Peyer's patch (tissue), 4 donors: ENCODE measurements at regions not wholly inside any gene's neighbourhood (a gene's known extent, or its start where the extent isn't known, plus 50 kb on each side); places are given as distances from the start of the nearest gene placed in this dataset.

ENCODE experiments used
- CTCF ChIP-seq, 6 experiments: fragments of 450-650 bp in 4 of 6; fragments of 200-600 bp in 2 of 6; sonication (generic) in 1 of 6; IDR thresholded peaks; one replicate each; pipeline ENCODE4 v1.5.1; 2017 to 2019; ENCODE audit warnings: antibody characterized with exemption in 6 of 6, mild to moderate bottlenecking in 3 of 6, moderate library complexity in 1 of 6
- POLR2A ChIP-seq, 2 donors: fragments of 450-650 bp; IDR thresholded peaks; one replicate each; pipeline ENCODE4 v1.5.1; 2017; ENCODE audit warnings: antibody characterized with exemption in 2 of 2, mild to moderate bottlenecking in 2 of 2, moderate library complexity in 2 of 2

DNA sequence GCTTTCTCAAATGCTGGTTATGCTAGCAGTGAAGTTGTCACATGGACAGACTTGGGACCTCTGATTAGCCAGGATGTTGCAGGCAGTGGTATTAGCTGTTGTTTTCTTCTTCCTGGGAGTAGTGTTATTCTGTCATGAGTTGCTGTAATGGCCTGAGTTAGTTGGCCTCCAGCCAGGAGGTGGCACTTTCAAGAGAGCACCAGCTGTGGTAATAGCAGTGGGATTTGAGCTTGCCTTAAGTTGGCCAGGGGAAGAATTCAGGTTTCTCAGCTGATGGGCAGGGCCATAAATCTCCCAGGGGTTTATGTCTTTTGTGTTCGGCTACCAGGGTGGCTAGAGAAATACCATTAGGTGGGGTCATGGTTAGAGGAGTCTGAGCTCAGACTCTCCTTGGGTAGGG is 132.6 kb downstream of the GLUD2 start:
- TF ChIP-seq CTCF (IDR thresholded peaks at IDR 0.05) (no peak), POLR2A (IDR thresholded peaks at IDR 0.05) (no peak)
